T follicular helper cell (primary cell): ENCODE measurements at regions not wholly inside any gene's neighbourhood (a gene's known extent, or its start where the extent isn't known, plus 50 kb on each side); places are given as distances from the start of the nearest gene placed in this dataset.
"Not testable (repeated sequence)": the region's sequence is repeated elsewhere in the genome, so short reads cannot be mapped to it uniquely, and the experiment has no call there.

Source experiments
- DNase-seq: peaks from one replicate; pipeline ENCODE4 v3.0.0-alpha.2; 2020; ENCODE audit warnings: low read depth

DNA sequence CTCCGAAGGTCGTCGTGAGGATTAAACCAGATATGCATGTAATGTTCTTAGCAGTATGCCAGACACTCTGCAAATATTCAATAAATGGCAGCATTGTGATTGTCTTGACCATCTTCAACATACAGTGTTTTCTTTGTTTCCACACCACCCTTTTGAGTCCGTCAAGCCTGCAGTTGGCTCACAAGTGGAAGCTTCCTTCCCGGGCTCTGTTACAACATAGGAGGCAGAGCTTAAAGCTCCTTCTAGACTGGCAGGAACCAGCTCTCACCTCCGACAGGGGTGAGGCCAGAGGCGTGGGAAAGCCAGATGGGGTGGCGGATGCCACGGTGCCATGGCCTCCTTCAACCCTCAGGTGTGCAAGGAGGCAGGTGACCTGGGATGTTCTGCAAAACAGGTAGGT, 138.3 kb downstream of the FOXL1 start:
- no peak for DNase-seq

DNA sequence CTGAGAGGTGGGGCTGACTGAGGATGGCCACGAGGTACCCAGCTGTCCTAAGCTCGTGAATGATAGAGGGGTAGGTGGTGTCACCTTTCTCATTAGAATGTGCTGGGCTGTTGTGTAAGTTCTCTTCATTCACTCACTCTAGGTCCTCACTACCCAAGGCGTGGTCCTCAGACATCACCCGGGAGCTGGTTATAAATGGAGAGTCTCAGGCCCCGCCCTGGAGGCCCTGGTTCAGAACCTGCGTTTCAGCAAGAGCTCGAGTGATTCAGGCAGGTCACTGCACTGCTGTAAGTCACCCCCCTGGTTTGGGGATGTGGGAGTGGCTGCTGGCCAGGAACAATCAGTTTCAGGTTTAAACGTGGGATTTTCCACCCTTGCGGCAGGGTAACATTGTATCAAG, 139.8 kb downstream of the FOXL1 start:
- no peak for DNase-seq

DNA sequence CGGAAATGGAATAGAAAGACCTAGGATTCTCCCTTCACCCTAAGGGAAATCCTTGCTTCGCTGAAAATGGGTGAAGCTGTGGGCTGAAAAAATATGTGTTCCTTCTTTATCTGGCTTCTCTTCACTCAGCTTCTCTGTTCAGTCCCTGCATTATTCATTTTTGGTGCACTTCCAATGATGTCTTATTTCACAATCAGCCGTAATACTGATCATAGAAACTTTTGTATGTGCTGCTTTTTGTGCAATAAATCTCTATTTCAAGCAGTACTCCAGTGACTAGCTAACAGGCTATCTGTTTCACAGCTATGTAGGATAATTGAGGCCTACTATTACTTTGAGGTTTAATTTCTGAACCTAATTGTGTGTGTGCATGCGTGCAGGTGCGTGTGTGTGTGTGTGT, 144.6 kb downstream of the FOXL1 start:
- DNase-seq: no peak

DNA sequence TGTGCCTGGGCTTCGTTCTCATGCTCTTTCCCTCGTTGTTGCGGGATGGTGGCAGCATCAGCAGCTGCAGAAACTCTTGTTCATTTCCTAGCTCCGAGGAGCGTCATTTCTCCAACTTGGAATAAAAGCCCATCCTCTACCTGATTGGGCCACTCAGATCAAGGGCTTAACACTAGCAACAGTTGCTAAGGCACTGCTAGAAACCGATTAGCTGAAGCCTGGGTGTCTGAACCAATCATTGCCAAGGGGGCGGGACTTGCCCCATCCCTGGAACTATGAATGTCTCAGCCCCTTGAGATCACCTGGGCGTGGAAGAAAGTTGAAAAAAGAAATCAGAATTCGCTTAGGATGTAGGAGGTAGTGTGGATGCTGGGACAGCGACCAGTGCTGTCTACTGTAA, 145.3 kb downstream of the FOXL1 start:
- DNase-seq: no peak

GRCh38 chr16:86725401-86725800, 147.1 kb downstream of the FOXL1 start:
- no peak for DNase-seq

- DNase-seq: no peak
These were observed 148.0 kb downstream of the FOXL1 start for GRCh38 chr16:86726340-86726739.

DNA sequence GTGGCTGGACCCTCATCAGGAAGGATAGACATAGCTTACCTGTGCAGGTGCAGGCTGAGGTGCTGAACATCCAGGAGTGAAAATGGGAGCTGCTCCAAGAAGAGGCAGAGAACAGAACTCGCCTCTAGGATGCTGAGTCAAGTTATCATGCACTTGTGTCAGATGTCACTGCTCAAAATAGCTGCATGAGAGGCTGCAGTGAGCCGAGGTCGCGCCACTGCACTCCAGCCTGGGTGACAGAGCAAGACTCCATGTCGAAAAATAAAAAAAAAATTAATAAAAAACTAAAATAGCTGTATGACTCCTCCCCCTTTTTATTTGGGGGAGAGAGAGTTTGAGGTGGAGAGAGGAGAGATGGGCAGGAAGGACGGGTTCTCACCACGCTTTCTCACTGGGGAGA, 148.8 kb downstream of the FOXL1 start:
- no peak for DNase-seq

- no peak for DNase-seq
These were observed 149.3 kb downstream of the FOXL1 start for GRCh38 chr16:86727632-86728031.

DNA sequence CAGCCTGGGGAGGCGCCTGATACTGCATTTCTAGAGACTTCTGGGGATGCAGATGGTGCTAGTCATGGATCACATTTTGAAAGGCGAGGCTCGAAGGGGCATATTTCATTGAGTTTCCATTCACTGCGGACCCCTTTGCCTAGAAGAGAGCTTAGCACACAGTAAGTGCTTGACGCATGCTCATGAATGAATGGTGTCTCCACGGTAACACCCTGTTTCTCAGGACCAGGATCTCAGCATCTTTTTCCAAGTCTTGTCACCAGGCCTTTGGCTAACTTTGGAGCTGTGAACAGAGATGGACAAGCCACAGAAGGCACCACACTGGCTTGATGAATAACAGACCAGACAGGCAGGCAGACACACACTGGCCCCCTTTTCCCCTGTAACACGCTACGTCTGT, 151.3 kb downstream of the FOXL1 start:
- no peak for DNase-seq

- DNase-seq: no peak
These were observed 151.7 kb downstream of the FOXL1 start for GRCh38 chr16:86730086-86730485.

GRCh38 chr16:86730597-86730996, 152.2 kb downstream of the FOXL1 start:
- no peak for DNase-seq

GRCh38 chr16:86732621-86733295, 154.4 kb downstream of the FOXL1 start:
- no peak for DNase-seq

DNA sequence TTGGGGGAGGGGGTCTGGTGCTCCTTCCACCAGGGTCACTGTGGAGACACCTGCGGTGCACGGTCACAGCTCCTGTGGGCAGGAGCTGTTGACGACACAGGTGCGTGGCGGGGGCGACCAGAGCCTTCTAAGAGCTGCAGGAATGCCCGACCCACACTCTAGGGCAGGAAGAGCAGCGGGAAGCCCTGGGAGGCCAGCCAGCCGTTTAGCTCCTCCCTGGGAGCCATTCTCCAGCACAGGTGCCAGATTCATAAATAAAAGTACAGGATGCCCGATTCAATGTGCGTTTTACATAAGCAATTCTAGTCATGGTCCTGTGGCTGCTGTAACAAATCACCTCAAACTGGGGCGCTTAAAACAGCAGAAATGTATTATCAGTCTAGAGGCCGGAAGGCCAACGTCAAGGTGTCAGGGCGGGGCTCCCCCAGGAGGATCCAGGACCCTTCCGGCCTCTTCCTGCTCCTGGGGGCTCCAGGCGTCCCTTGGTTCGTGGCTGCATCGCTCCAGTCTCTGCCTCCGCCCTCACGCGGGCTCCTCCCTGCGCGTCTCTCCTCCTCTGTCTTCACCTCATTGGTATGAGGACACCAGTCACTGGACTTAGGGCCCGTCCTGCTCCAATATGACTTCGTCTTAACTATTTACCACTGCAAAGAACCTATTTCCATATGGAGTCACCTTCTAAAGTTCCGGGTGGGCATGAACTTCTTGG, 155.4 kb downstream of the FOXL1 start:
- no peak for DNase-seq

GRCh38 chr16:86734543-86735460, 156.5 kb downstream of the FOXL1 start:
- no peak for DNase-seq

DNA sequence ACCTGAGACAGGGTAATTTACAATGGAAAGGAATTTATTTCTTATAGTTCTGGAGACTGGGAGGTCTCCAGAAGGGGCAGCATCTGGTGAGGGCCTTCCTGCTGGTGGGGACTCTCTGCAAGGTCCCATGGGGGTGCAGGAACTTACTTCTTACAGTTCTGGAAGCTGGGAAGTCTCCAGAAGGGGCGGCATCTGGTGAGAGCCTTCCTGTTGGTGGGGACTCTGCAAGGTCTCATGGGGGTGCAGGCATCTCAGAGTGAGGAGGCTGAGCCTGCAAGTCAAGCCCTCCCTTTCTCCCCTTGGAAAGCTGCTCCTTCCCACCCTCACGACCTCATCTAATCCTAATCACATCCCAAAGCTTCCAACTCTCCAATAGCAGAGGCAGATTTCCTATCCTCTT, 157.4 kb downstream of the FOXL1 start:
- DNase-seq: no peak

- DNase-seq: no peak
These were observed 158.2 kb downstream of the FOXL1 start for GRCh38 chr16:86736502-86736901.

DNA sequence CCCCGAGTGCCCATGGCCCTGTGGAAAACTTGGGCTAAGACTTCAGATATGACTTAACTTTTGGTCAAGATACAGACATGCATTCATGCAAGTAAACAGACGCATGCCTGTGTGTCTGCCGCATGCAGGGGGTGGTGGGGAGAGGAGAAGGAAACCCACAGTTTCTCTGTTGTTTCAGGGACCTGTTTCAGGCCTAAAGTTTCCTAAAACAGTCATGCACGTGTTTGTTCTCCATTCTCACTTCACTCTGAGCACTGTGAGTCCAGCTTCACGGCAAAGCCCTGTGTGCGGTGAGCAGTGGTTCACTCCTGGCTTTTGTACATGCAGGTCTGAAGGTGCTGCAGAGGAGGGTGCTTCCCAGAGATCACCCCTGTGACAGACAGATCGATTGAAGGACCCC, 158.7 kb downstream of the FOXL1 start:
- no peak for DNase-seq

- DNase-seq: not testable (repeated sequence)
These were observed 160.0 kb downstream of the FOXL1 start for GRCh38 chr16:86738322-86738721.

GRCh38 chr16:86739178-86739577, 160.8 kb downstream of the FOXL1 start:
- no peak for DNase-seq

GRCh38 chr16:86739808-86740207, 161.5 kb downstream of the FOXL1 start:
- DNase-seq: no peak

DNA sequence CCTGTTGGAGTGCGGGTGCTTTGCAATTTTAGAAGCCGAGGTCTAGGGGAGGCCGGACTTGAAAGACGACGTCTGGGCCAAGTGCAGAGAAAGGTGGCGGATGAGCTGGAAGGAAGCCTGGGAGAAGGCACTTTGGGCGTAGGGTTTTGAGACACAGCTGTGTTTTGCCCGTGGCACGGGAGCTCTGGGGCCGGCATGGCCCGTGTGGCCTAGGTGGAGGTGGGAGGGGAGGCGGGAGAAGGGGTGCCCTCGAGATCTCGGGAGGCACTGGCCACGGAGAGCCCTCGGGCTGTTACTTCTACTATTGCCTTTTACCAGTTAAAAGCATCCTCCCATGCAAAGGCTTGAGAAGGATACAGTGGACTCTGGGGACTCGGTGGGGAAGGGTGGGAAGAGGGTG, 161.9 kb downstream of the FOXL1 start:
- no peak for DNase-seq

DNA sequence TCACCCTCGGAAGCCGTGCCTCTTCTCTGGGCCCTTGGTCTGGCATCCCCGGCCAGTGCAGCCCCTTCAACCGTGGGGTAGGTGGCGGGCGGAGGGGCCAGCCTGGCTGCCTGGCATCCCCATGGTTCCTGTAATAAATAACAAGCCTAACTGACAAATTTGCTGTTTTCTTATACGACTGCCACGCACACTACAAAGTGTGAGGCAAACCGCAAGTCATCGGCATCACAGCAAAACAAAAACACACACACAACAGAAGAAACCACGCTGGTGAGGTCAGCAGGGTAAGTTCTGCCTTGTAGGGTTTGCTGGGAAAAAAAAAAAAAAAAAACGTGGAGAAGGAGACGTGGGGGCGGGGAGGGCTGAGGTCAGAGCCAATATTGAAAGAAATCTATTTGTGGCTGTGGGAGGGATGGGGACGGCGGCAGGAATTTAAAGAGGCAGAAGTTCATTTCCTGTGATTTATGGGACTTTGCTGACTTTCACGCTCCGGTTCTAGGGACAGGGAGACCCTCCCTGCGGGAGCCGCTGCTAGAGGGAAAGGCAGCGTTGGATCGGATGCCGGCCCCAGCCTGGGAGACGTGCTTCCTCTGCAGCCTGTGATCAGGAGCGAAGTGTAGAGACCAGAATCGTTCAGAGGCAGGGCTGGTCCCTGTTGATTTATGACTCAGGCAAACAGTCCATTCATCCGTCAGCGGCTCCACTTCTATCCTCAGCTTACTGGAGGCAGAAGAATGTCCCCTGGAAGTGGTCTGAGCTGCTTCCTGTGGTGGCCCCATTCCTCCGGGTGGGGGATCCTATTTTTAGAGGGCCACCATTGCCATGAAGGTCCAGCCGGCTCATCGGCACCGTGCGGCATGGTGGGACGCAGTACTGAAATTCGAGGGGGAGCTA, 162.8 kb downstream of the FOXL1 start:
- DNase-seq: no peak
